Body of pancreas (tissue), 4 donors: ENCODE measurements at regions not wholly inside any gene's neighbourhood (a gene's known extent, or its start where the extent isn't known, plus 50 kb on each side); places are given as distances from the start of the nearest gene placed in this dataset.

Experiments
- ATAC-seq: fragments of 150-250 bp; one replicate; pipeline ENCODE4 v1.9.1; 2016
- DNase-seq, 4 donors: peaks; one replicate each; pipeline ENCODE4 v3.0.0-alpha.2; 2019
- H3K27ac ChIP-seq, 4 donors: fragments of 200-600 bp; sonication (generic); 1 replicate in 3 of 4; 2 replicates in 1 of 4; pipeline versions ENCODE4 v1.5.1 to v1.6.1; 2016 to 2019; ENCODE audit warnings: mild to moderate bottlenecking in 1 of 4, mixed read lengths in 1 of 4, moderate library complexity in 1 of 4
- H3K27me3 ChIP-seq, 2 donors: fragments of 200-600 bp; sonication (generic); one replicate each; pipeline ENCODE4 v1.6.0; 2016; ENCODE audit warnings: mild to moderate bottlenecking in 1 of 2
- H3K36me3 ChIP-seq, 2 donors: fragments of 200-600 bp; sonication (generic); replicated peaks in 1 of 2; 2 replicates each; pipeline ENCODE4 v1.5.1; 2016; ENCODE audit warnings: low read depth in 2 of 2; ENCODE audit not compliant: insufficient read depth in 1 of 2
- H3K4me1 ChIP-seq: fragments of 200-600 bp; sonication (generic); one replicate; pipeline ENCODE4 v1.6.0; 2016
- H3K4me3 ChIP-seq, 2 donors: fragments of 200-600 bp; sonication (generic); 1 replicate in 1 of 2; 2 replicates in 1 of 2; pipeline ENCODE4 v1.5.1; 2016 to 2019
- H3K9me3 ChIP-seq, 3 donors: fragments of 200-600 bp; sonication (generic); 1 replicate in 2 of 3; 2 replicates in 1 of 3; pipeline ENCODE4 v1.5.1; 2016
- CTCF ChIP-seq, 7 experiments: fragments of 450-650 bp in 4 of 7; fragments of 200-600 bp in 3 of 7; sonication (generic) in 3 of 7; IDR thresholded peaks; one replicate each; pipeline ENCODE4 v1.5.1; 2016 to 2019; ENCODE audit warnings: antibody characterized with exemption in 7 of 7
- POLR2A ChIP-seq, 3 donors: fragments of 450-650 bp; IDR thresholded peaks; one replicate each; pipeline ENCODE4 v1.6.1; 2016; ENCODE audit warnings: antibody characterized with exemption in 3 of 3, mild to moderate bottlenecking in 2 of 3
- whole genome bisulfite sequencing, 2 donors: methylation state at CpG; one replicate each; pipeline ENCODE4 v1.1.5; 2017; 5-methylcytosine and 5-hydroxymethylcytosine counted together
- intact Hi-C: fragments of 100-400 bp; cut with DNase I; formaldehyde crosslinking; loops from one replicate; pipeline ENCODE4 v1.15.1; 2023

- no peak overlapping the region for H3K4me3 ChIP-seq
- ATAC-seq: no peak
- H3K9me3 ChIP-seq: no peaks in the 10 kb centered on the region
- intact Hi-C loops: no loop called here
- TF ChIP-seq CTCF (IDR thresholded peaks at IDR 0.05) (no peak), POLR2A (IDR thresholded peaks at IDR 0.05) (no peak)
- H3K27me3 ChIP-seq: no peaks in the 10 kb centered on the region
- no peaks in the 10 kb centered on the region for H3K4me1 ChIP-seq
- no peak for DNase-seq
- no peaks in the 10 kb centered on the region for H3K36me3 ChIP-seq
- H3K27ac ChIP-seq: no peak overlapping the region
- WGBS, 2 donors: 35 to 43% methylated on average over 1 of the region's 1 CpG
Observed at GRCh38 chr5:156191547-156191946, 135.4 kb upstream of the SGCD start.

GRCh38 chr5:156197042-156197635 lies 129.8 kb upstream of the SGCD start:
- WGBS, 2 donors: 60 to 65% methylated on average over 3 of the region's 3 CpGs
- intact Hi-C loops: no loop called here
- Histone ChIP-seq H3K27me3 (no peaks in the 10 kb centered on the region), H3K4me3 (no peak overlapping the region), H3K27ac (no peak overlapping the region), H3K4me1 (no peaks in the 10 kb centered on the region), H3K36me3 (no peaks in the 10 kb centered on the region), H3K9me3 (no peaks in the 10 kb centered on the region)
- DNase-seq (no peak), ATAC-seq (no peak)
- TF ChIP-seq POLR2A (IDR thresholded peaks at IDR 0.05) (no peak), CTCF (IDR thresholded peaks at IDR 0.05) (no peak)

GRCh38 chr5:156199045-156199444 lies 127.9 kb upstream of the SGCD start:
- Histone ChIP-seq H3K9me3 (no peaks in the 10 kb centered on the region), H3K4me1 (no peaks in the 10 kb centered on the region), H3K27ac (no peak overlapping the region), H3K27me3 (no peaks in the 10 kb centered on the region), H3K4me3 (no peak overlapping the region), H3K36me3 (no peaks in the 10 kb centered on the region)
- ATAC-seq (no peak), DNase-seq (no peak)
- WGBS, 2 donors: 93 to 100% methylated on average over 1 of the region's 1 CpG
- intact Hi-C loops: no loop called here
- no peak for TF ChIP-seq CTCF (IDR thresholded peaks at IDR 0.05)

- DNase-seq: no peak
- Histone ChIP-seq H3K27ac (no peak overlapping the region), H3K36me3 (no peaks in the 10 kb centered on the region), H3K9me3 (no peaks in the 10 kb centered on the region), H3K27me3 (peaks cover 0 to 3% of the 10 kb centered on the region in 2 donors), H3K4me3 (no peak overlapping the region), H3K4me1 (no peaks in the 10 kb centered on the region)
- TF ChIP-seq CTCF (IDR thresholded peaks at IDR 0.05): no peak
- TF ChIP-seq POLR2A (IDR thresholded peaks at IDR 0.05): no peak
- intact Hi-C loops: no loop called here
- 62% methylated on average over 8 of the region's 8 CpGs for WGBS, 2 donors
- ATAC-seq: no peak
Observed at GRCh38 chr5:156200938-156201787, 125.8 kb upstream of the SGCD start.
